ENCODE measurements at regions not wholly inside any gene's neighbourhood (a gene's known extent, or its start where the extent isn't known, plus 50 kb on each side); places are given as distances from the start of the nearest gene placed in this dataset.

GRCh38 chr2:20516646-20517341 is 69.9 kb downstream of the RHOB start:
- Histone ChIP-seq H3K27ac (ENCODE audit: low read length) (no peak overlapping the region), H3K27me3 (ENCODE audit: low read length) (no peaks in the 10 kb centered on the region), H3F3A (ENCODE audit: low read length, unreplicated experiment) (no peaks in the 10 kb centered on the region), H3K79me2 (ENCODE audit: low read length) (no peaks in the 10 kb centered on the region), H4K20me1 (ENCODE audit: low read length) (no peaks in the 10 kb centered on the region), H3K9ac (ENCODE audit: low read length) (no peak overlapping the region), H3K4me2 (ENCODE audit: low read length) (no peak overlapping the region), H3K4me3 (ENCODE audit: low read length) (no peak overlapping the region), H3K4me1 (ENCODE audit: insufficient read depth, low read length) (peaks cover 5% of the 10 kb centered on the region; the same call in 1 of the 2 replicates), H3K9me2 (replicated peaks; ENCODE audit: low read length) (no peaks in the 10 kb centered on the region), H2AFZ (ENCODE audit: low read length) (no peak overlapping the region), H3K9me3 (ENCODE audit: low read length) (no peaks in the 10 kb centered on the region), H3K36me3 (ENCODE audit: low read depth, low read length) (no peaks in the 10 kb centered on the region)
- ChIA-PET CTCF (no interaction called here), POLR2A (ENCODE audit: unreplicated experiment) (no interaction called here)
- DNase-seq = no peak
- ATAC-seq = no peak
- intact Hi-C loops (cut with micrococcal nuclease) = no loop called here
- no peak for TF ChIP-seq CTCF (conservative IDR thresholded peaks at IDR 0.05; ENCODE audit: low read depth, low read length)
- no peak for TF ChIP-seq EZH2phosphoT487 (IDR thresholded peaks at IDR 0.05; ENCODE audit: borderline replicate concordance, low read length)
- no peak for TF ChIP-seq EZH2 (IDR thresholded peaks at IDR 0.05; ENCODE audit: low read length, unreplicated experiment)
- BruUV-seq (replicated peaks) = no TSS peak

GRCh38 chr2:20519309-20519708 is 72.4 kb downstream of the RHOB start:
- ChIA-PET POLR2A (ENCODE audit: unreplicated experiment) (no interaction called here), CTCF (no interaction called here)
- Histone ChIP-seq H3K27ac (ENCODE audit: low read length) (no peak overlapping the region), H3K4me2 (ENCODE audit: low read length) (no peak overlapping the region), H3K79me2 (ENCODE audit: low read length) (no peaks in the 10 kb centered on the region), H3K27me3 (ENCODE audit: low read length) (no peaks in the 10 kb centered on the region), H4K20me1 (ENCODE audit: low read length) (no peaks in the 10 kb centered on the region), H3K4me1 (ENCODE audit: insufficient read depth, low read length) (peaks cover 5% of the 10 kb centered on the region; the same call in 1 of the 2 replicates), H3F3A (ENCODE audit: low read length, unreplicated experiment) (no peaks in the 10 kb centered on the region), H3K9ac (ENCODE audit: low read length) (no peak overlapping the region), H3K4me3 (ENCODE audit: low read length) (no peak overlapping the region), H3K9me3 (ENCODE audit: low read length) (no peaks in the 10 kb centered on the region), H3K36me3 (ENCODE audit: low read depth, low read length) (no peaks in the 10 kb centered on the region), H2AFZ (ENCODE audit: low read length) (no peak overlapping the region), H3K9me2 (replicated peaks; ENCODE audit: low read length) (no peaks in the 10 kb centered on the region)
- TF ChIP-seq EZH2 (IDR thresholded peaks at IDR 0.05; ENCODE audit: low read length, unreplicated experiment) (no peak), EZH2phosphoT487 (IDR thresholded peaks at IDR 0.05; ENCODE audit: borderline replicate concordance, low read length) (no peak), CTCF (conservative IDR thresholded peaks at IDR 0.05; ENCODE audit: low read depth, low read length) (no peak)
- ATAC-seq (no peak), DNase-seq (no peak)
- intact Hi-C loops (cut with micrococcal nuclease) = no loop called here
- no TSS peak for BruUV-seq (replicated peaks)

GRCh38 chr2:20520128-20520527 is 73.3 kb downstream of the RHOB start:
- Histone ChIP-seq H3F3A (ENCODE audit: low read length, unreplicated experiment) (no peaks in the 10 kb centered on the region), H3K4me1 (ENCODE audit: insufficient read depth, low read length) (peaks cover 4% of the 10 kb centered on the region), H3K79me2 (ENCODE audit: low read length) (no peaks in the 10 kb centered on the region), H3K9me2 (replicated peaks; ENCODE audit: low read length) (no peaks in the 10 kb centered on the region), H4K20me1 (ENCODE audit: low read length) (no peaks in the 10 kb centered on the region), H3K36me3 (ENCODE audit: low read depth, low read length) (no peaks in the 10 kb centered on the region), H3K9ac (ENCODE audit: low read length) (no peak overlapping the region), H3K27me3 (ENCODE audit: low read length) (no peaks in the 10 kb centered on the region), H3K4me3 (ENCODE audit: low read length) (no peak overlapping the region), H2AFZ (ENCODE audit: low read length) (no peak overlapping the region), H3K27ac (ENCODE audit: low read length) (no peak overlapping the region), H3K4me2 (ENCODE audit: low read length) (no peak overlapping the region), H3K9me3 (ENCODE audit: low read length) (no peaks in the 10 kb centered on the region)
- DNase-seq = no peak
- BruUV-seq (replicated peaks) = no TSS peak
- ATAC-seq = no peak
- ChIA-PET CTCF (no interaction called here), POLR2A (ENCODE audit: unreplicated experiment) (no interaction called here)
- intact Hi-C loops (cut with micrococcal nuclease) = no loop called here
- TF ChIP-seq CTCF (conservative IDR thresholded peaks at IDR 0.05; ENCODE audit: low read depth, low read length) = no peak
- TF ChIP-seq EZH2 (IDR thresholded peaks at IDR 0.05; ENCODE audit: low read length, unreplicated experiment) = no peak
- no peak for TF ChIP-seq EZH2phosphoT487 (IDR thresholded peaks at IDR 0.05; ENCODE audit: borderline replicate concordance, low read length)

Data from PC-3 (cell line).